ENCODE measurements at regions not wholly inside any gene's neighbourhood (a gene's known extent, or its start where the extent isn't known, plus 50 kb on each side); places are given as distances from the start of the nearest gene placed in this dataset.

DNA sequence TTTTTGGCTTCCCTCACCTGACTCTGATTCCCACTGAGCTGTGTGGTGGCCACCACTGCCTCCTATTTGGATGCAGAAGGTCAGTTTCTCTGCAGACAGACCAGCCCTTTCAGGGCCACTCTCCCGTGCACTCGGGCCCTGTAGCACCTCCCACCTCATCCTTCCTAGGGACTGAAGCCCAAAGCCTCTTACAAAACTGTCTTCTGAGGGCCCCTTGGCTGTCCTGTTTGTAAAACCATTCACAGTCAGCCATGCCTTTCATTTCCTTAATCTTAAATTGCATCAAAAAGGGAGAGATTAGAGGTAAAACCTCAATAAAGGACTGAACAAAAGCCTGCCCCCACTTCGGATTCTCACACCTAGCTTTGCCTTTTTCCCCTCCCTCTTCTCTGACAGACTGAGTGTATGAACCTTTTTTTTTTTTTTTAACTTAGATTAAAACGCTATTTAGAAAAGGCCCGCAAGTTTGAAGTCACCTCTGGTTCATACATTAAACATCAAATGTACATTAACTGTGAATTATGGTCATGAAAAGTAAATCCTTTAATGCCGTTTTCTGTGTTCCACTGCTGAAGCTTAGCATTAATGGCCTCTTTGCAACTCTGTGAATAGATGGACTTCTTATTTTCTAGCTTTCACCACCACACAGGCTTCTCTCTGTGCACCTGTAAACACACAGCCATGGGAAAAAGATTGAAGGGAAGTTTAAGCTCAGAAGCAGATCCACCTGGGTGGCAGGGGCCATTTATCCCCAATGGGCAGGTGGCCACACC lies 247.2 kb upstream of the CADM1 start:
- no peak overlapping the region for H3K4me3 Mint-ChIP-seq
- no peaks in the 10 kb centered on the region for H3K4me1 Mint-ChIP-seq
- 59% methylated on average over 3 of the region's 6 CpGs for WGBS (ENCODE audit: insufficient coverage)
- Histone ChIP-seq H3K27me3 (ENCODE audit: control insufficient read depth, insufficient read depth, low read length) (no peaks in the 10 kb centered on the region), H3K9me3 (ENCODE audit: control insufficient read depth, insufficient read depth, low read length) (no peaks in the 10 kb centered on the region), H3K27ac (ENCODE audit: low read length) (no peak overlapping the region), H3K36me3 (ENCODE audit: control insufficient read depth, insufficient read depth, low read length) (no peaks in the 10 kb centered on the region), H3K4me1 (ENCODE audit: control insufficient read depth, insufficient read depth, low read length) (no peaks in the 10 kb centered on the region), H3K4me3 (ENCODE audit: low read length) (no peak overlapping the region)
- intact Hi-C loops (cut with micrococcal nuclease): no loop called here
- H3K27ac Mint-ChIP-seq: no peak overlapping the region
- H3K27me3 Mint-ChIP-seq (ENCODE audit: low read depth in 2 of 2): peaks cover 11 to 34% of the 10 kb centered on the region in 2 donors
- H3K36me3 Mint-ChIP-seq: no peaks in the 10 kb centered on the region
- DNase-seq: no peak
- ATAC-seq: no peak
- TF ChIP-seq, protein P1, sequence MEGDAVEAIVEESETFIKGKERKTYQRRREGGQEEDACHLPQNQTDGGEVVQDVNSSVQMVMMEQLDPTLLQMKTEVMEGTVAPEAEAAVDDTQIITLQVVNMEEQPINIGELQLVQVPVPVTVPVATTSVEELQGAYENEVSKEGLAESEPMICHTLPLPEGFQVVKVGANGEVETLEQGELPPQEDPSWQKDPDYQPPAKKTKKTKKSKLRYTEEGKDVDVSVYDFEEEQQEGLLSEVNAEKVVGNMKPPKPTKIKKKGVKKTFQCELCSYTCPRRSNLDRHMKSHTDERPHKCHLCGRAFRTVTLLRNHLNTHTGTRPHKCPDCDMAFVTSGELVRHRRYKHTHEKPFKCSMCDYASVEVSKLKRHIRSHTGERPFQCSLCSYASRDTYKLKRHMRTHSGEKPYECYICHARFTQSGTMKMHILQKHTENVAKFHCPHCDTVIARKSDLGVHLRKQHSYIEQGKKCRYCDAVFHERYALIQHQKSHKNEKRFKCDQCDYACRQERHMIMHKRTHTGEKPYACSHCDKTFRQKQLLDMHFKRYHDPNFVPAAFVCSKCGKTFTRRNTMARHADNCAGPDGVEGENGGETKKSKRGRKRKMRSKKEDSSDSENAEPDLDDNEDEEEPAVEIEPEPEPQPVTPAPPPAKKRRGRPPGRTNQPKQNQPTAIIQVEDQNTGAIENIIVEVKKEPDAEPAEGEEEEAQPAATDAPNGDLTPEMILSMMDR (IDR thresholded peaks at IDR 0.05): no peak
- H3K9me3 Mint-ChIP-seq: peaks cover 0 to 2% of the 10 kb centered on the region in 2 donors

- Histone ChIP-seq H3K27ac (ENCODE audit: low read length) (no peak overlapping the region), H3K9me3 (ENCODE audit: control insufficient read depth, insufficient read depth, low read length) (no peaks in the 10 kb centered on the region), H3K4me1 (ENCODE audit: control insufficient read depth, insufficient read depth, low read length) (no peaks in the 10 kb centered on the region), H3K4me3 (ENCODE audit: low read length) (no peak overlapping the region), H3K27me3 (ENCODE audit: control insufficient read depth, insufficient read depth, low read length) (no peaks in the 10 kb centered on the region), H3K36me3 (ENCODE audit: control insufficient read depth, insufficient read depth, low read length) (no peaks in the 10 kb centered on the region)
- TF ChIP-seq, protein P1 (IDR thresholded peaks at IDR 0.05): no peak
- H3K36me3 Mint-ChIP-seq: no peaks in the 10 kb centered on the region
- H3K27me3 Mint-ChIP-seq (ENCODE audit: low read depth in 2 of 2): peaks cover 15 to 22% of the 10 kb centered on the region in 2 donors
- peaks cover 0 to 3% of the 10 kb centered on the region in 2 donors for H3K9me3 Mint-ChIP-seq
- ATAC-seq (no peak), DNase-seq (no peak)
- WGBS (ENCODE audit: insufficient coverage): 83% methylated on average over 20 of the region's 22 CpGs
- H3K27ac Mint-ChIP-seq: no peak overlapping the region
- intact Hi-C loops (cut with micrococcal nuclease): no loop called here
- no peaks in the 10 kb centered on the region for H3K4me1 Mint-ChIP-seq
- no peak overlapping the region for H3K4me3 Mint-ChIP-seq
Observed at GRCh38 chr11:115745610-115746512, 241.6 kb upstream of the CADM1 start.

- peaks cover 15% of the 10 kb centered on the region in 2 donors for H3K27me3 Mint-ChIP-seq (ENCODE audit: low read depth in 2 of 2)
- Histone ChIP-seq H3K27ac (ENCODE audit: low read length) (no peak overlapping the region), H3K27me3 (ENCODE audit: control insufficient read depth, insufficient read depth, low read length) (no peaks in the 10 kb centered on the region), H3K36me3 (ENCODE audit: control insufficient read depth, insufficient read depth, low read length) (no peaks in the 10 kb centered on the region), H3K9me3 (ENCODE audit: control insufficient read depth, insufficient read depth, low read length) (no peaks in the 10 kb centered on the region), H3K4me3 (ENCODE audit: low read length) (no peak overlapping the region), H3K4me1 (ENCODE audit: control insufficient read depth, insufficient read depth, low read length) (no peaks in the 10 kb centered on the region)
- no peak for DNase-seq
- H3K9me3 Mint-ChIP-seq: peaks cover 0 to 3% of the 10 kb centered on the region in 2 donors
- H3K36me3 Mint-ChIP-seq: no peaks in the 10 kb centered on the region
- no peak for ATAC-seq
- H3K4me1 Mint-ChIP-seq: no peaks in the 10 kb centered on the region
- H3K4me3 Mint-ChIP-seq: no peak overlapping the region
- intact Hi-C loops (cut with micrococcal nuclease): no loop called here
- WGBS (ENCODE audit: insufficient coverage): 84% methylated on average over 7 of the region's 7 CpGs
- TF ChIP-seq, protein P1 (IDR thresholded peaks at IDR 0.05): no peak
- no peak overlapping the region for H3K27ac Mint-ChIP-seq
Observed at GRCh38 chr11:115745066-115745465, 240.9 kb upstream of the CADM1 start.
